Calu3 (cell line): ENCODE measurements at regions not wholly inside any gene's neighbourhood (a gene's known extent, or its start where the extent isn't known, plus 50 kb on each side); places are given as distances from the start of the nearest gene placed in this dataset.

ENCODE experiments used
- BruUV-seq: library from RNA; stranded (reverse); fragments of 400-500 nt; replicated peaks from 2 replicates; lab custom pipeline; 2021; lab: Mats Ljungman, UMichigan
- CTCF ChIA-PET: fragments of 300-600 bp; sonication (Branson Sonifier 250); formaldehyde crosslinking; loops from one replicate; lab custom pipeline; 2022; ENCODE audit warnings: antibody characterized with exemption; lab: Charles Lee
- DNase-seq: peaks from one replicate; pipeline ENCODE4 v3.0.0; 2022
- H3K27ac Mint-ChIP-seq: one replicate; pipeline ENCODE4 v1.8.0; 2022; ENCODE audit warnings: mixed read lengths; ENCODE audit not compliant: unreplicated experiment
- H3K27me3 Mint-ChIP-seq: one replicate; pipeline ENCODE4 v1.8.0; 2022; ENCODE audit warnings: mixed read lengths; ENCODE audit not compliant: unreplicated experiment
- H3K36me3 Mint-ChIP-seq: one replicate; pipeline ENCODE4 v1.8.0; 2022; ENCODE audit warnings: mild to moderate bottlenecking, moderate library complexity, mixed read lengths; ENCODE audit not compliant: insufficient read depth, unreplicated experiment
- H3K4me1 Mint-ChIP-seq: one replicate; pipeline ENCODE4 v1.8.0; 2022; ENCODE audit warnings: mild to moderate bottlenecking, low read depth, mixed read lengths; ENCODE audit not compliant: unreplicated experiment
- H3K4me3 Mint-ChIP-seq: one replicate; pipeline ENCODE4 v1.8.0; 2022; ENCODE audit warnings: mild to moderate bottlenecking, low read depth, moderate library complexity, mixed read lengths; ENCODE audit not compliant: unreplicated experiment
- H3K9me3 Mint-ChIP-seq: one replicate; pipeline ENCODE4 v1.8.0; 2022; ENCODE audit warnings: low read depth, mixed read lengths; ENCODE audit not compliant: unreplicated experiment
- intact Hi-C: fragments of 100-400 bp; cut with micrococcal nuclease; formaldehyde crosslinking; loops from one replicate; pipeline ENCODE4 v1.10.0; 2022; ENCODE audit not compliant: unreplicated experiment
- TF ChIP-seq, protein P1 (sequence below): fragments of 200-600 bp; IDR thresholded peaks from one replicate; pipeline ENCODE4 v1.8.0; 2022; ENCODE audit warnings: antibody characterized with exemption; ENCODE audit not compliant: unreplicated experiment

DNA sequence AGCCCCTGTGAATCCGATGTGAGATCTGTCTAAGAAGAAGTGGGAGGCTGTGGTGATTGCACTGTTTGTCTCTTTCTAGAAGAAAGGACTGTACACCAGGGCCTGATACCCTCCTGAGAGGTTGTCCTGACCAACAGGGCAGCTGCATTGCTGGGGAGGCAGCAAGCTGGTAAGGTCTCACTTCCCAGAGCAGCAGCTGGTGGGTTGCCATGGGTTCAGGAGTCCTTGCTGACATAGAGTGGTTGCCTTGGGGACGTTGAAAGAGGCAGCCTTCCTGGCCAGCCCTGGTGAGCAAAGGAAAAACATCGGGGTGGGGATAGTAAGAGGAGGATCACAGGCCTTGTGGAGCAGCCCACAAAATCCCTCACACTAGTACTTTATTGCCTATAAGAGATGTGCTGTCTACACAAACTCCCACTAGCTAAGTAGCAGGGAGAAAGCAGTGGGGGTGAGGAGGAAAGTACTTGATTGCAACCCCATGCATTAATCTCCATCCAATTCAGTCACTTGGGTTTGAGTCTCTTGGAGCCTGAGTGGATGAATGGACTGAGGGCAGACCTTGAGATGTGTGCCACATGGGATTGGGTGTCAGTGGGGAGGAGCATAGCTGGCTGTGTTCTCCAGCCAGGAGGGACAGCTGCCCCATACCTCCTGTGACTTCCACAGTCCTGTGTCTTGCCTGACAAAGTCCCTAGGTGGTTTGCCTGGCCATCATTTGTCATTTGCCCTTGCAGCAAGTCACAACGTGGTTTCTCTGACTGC is 143.8 kb upstream of the RPL38 start:
- Mint-ChIP-seq H3K4me1 (no peaks in the 10 kb centered on the region), H3K36me3 (no peaks in the 10 kb centered on the region), H3K9me3 (no peaks in the 10 kb centered on the region), H3K27me3 (peaks cover 99% of the 10 kb centered on the region), H3K27ac (no peak overlapping the region), H3K4me3 (no peak overlapping the region)
- TF ChIP-seq, protein P1, sequence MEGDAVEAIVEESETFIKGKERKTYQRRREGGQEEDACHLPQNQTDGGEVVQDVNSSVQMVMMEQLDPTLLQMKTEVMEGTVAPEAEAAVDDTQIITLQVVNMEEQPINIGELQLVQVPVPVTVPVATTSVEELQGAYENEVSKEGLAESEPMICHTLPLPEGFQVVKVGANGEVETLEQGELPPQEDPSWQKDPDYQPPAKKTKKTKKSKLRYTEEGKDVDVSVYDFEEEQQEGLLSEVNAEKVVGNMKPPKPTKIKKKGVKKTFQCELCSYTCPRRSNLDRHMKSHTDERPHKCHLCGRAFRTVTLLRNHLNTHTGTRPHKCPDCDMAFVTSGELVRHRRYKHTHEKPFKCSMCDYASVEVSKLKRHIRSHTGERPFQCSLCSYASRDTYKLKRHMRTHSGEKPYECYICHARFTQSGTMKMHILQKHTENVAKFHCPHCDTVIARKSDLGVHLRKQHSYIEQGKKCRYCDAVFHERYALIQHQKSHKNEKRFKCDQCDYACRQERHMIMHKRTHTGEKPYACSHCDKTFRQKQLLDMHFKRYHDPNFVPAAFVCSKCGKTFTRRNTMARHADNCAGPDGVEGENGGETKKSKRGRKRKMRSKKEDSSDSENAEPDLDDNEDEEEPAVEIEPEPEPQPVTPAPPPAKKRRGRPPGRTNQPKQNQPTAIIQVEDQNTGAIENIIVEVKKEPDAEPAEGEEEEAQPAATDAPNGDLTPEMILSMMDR = no peak
- no TSS peak for BruUV-seq
- CTCF ChIA-PET = interaction anchor here (0.7 to 0.9 kb wide), 2 partner anchors 665 to 1057 kb away, joined by 3 to 4 read pairs; no protein-coding TSS in a partner anchor
- no peak for DNase-seq
- intact Hi-C loops = no loop called here

DNA sequence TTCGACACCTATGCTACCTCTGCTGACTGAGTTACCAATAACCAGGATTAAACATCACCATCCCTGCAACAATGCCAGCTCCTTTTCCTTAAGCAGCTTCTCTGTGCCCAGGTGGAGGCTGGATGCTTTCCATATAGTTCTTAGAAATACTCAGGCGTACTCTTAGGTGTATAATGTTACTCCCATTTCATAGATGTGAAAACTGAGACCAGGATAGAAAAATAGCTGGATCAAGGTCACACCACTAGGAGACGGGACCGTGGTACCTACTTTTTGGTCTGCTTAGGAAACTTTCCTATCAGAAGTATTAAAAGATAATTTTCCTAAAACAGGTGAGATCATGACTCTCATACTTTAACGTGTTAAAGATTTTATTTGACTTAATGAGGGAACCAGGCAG is 141.7 kb upstream of the RPL38 start:
- intact Hi-C loops = no loop called here
- no peak overlapping the region for H3K27ac Mint-ChIP-seq
- H3K27me3 Mint-ChIP-seq = peaks cover 91% of the 10 kb centered on the region
- no peak for DNase-seq
- no peaks in the 10 kb centered on the region for H3K36me3 Mint-ChIP-seq
- TF ChIP-seq, protein P1 = no peak
- H3K4me3 Mint-ChIP-seq = no peak overlapping the region
- H3K4me1 Mint-ChIP-seq = no peaks in the 10 kb centered on the region
- no TSS peak for BruUV-seq
- CTCF ChIA-PET = no interaction called here
- no peaks in the 10 kb centered on the region for H3K9me3 Mint-ChIP-seq

DNA sequence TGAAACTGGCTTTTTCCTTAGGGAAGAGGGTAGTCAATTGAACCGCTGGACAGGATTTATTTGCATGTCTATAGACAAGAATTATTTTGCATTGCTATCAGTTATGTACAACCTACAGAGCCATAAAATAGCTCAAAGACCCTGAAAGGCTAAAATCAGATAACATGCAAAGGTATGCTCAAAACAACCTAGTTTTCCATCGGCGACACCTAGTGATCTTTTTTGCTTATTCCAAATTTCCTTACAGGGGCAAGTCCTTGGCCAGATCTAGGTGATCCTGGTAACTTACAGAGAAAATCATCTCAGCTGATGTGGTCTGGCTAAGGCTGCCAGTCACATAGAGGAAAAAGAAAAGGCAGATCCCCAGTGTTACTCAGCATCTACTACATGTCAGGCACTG is 141.2 kb upstream of the RPL38 start:
- Mint-ChIP-seq H3K4me1 (no peaks in the 10 kb centered on the region), H3K4me3 (no peak overlapping the region), H3K36me3 (no peaks in the 10 kb centered on the region), H3K9me3 (no peaks in the 10 kb centered on the region), H3K27me3 (peaks cover 91% of the 10 kb centered on the region), H3K27ac (no peak overlapping the region)
- BruUV-seq = no TSS peak
- intact Hi-C loops = no loop called here
- DNase-seq = no peak
- TF ChIP-seq, protein P1 = no peak
- CTCF ChIA-PET = no interaction called here

DNA sequence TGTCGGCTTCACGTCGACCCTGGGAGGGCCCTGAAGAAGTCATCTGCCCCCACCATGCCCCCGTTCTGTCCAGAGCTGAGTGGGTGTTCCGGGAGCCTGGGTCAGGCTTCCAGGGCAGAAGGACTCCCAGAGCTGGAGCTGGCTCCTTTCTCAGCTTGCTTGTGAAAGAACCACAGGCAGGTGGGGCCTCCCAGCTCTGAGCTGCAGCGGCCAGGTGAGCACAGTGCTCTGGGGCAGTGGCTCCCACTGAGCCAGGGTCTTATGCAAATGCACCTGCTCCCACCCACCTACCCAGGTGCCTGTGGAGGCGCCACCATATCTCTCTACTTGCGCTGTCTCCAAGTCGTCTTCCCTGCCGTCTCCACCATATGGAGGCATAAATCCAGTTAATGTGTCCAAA is 140.0 kb upstream of the RPL38 start:
- intact Hi-C loops = no loop called here
- peaks cover 87% of the 10 kb centered on the region for H3K27me3 Mint-ChIP-seq
- CTCF ChIA-PET = no interaction called here
- DNase-seq = no peak
- TF ChIP-seq, protein P1 = no peak
- no TSS peak for BruUV-seq
- no peaks in the 10 kb centered on the region for H3K9me3 Mint-ChIP-seq
- no peak overlapping the region for H3K27ac Mint-ChIP-seq
- H3K4me3 Mint-ChIP-seq = no peak overlapping the region
- no peaks in the 10 kb centered on the region for H3K4me1 Mint-ChIP-seq
- H3K36me3 Mint-ChIP-seq = no peaks in the 10 kb centered on the region
